ENCODE measurements at regions not wholly inside any gene's neighbourhood (a gene's known extent, or its start where the extent isn't known, plus 50 kb on each side); places are given as distances from the start of the nearest gene placed in this dataset.
"Not testable (repeated sequence)": the region's sequence is repeated elsewhere in the genome, so short reads cannot be mapped to it uniquely, and the experiment has no call there.

DNA sequence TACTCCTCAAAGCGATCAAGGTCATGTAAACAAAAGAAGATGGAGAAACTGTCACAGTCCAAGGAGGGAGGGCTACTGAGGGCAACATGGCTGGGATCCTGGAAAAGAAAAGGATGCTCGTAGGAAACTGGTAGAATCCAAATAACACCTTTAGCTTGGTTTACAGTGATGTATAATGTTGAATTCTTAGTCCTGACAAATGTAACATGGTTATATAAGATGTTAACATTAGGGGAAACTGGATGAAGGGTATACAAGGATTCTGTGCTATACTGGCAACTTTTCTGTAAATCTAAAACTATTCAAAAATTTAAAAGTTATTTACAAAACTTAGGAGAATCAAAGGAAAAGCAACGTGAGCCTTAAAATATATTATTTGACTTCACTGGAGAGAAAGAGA is 257.0 kb downstream of the TTC32 start:
- DNase-seq: no peak

DNA sequence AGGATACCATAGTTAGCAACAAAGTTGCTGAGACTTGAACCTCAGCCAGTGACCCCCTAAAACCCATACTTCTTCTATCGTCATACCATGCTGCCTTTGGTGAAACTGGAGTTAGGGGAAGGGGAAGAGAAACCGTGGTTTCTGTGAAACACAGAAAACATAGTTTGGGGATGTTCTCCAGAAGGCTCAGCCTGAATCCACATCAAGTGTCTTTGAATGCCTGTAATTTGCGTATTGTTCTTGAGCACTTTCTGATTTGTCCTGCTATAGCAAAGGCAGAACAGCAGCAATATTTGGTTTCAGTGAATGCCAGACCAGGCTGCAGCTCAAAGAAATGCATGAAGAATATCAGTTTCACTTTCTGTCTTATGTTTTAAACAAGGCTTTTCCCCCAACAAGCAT is 258.7 kb downstream of the TTC32 start:
- DNase-seq: no peak

DNA sequence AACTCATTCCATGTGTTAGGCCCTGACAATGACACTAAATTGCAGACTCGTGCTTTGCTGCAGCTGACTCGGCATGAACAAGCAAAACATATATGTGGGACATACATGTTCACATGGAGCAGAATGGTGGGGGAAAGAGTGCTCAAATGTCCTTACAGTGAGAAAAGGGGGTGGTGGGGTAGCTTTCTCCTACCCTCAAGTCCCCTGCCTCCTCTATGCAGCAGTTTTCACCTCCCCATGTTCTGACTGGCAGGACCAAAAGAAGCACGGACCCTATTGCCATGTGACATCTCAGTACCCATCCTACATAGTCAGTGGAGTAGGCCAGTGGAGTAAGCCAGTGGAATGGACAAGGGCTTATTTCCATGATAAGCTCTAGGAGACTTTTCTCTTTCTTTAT is 259.3 kb downstream of the TTC32 start:
- no peak for DNase-seq

DNA sequence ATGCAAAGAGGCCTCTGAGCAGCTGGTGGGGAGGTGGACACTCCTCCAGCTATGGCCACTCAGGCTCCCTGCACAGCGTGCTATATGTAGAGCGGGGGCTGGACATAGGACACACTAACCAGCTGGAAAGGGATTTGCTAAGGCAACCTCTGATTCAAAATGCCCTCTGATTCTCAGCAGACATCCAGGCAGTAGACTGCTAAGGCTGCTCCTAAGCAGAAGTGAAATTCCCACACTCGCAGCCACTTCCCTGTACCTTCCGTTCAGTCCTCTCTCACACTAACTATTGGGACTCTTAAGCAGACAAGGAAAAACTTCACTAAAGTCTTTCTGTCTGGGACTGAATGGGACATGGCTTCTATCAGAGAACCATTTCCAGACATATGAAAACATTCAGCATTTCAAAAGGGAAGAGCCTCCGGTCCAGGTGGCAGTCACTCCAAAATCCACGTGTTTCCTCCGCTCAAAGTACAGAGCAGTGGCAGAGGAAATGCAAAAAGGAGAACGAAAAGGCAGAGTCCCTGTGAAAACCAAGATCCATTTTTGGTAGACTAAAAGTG is 265.8 kb downstream of the TTC32 start:
- DNase-seq: no peak

DNA sequence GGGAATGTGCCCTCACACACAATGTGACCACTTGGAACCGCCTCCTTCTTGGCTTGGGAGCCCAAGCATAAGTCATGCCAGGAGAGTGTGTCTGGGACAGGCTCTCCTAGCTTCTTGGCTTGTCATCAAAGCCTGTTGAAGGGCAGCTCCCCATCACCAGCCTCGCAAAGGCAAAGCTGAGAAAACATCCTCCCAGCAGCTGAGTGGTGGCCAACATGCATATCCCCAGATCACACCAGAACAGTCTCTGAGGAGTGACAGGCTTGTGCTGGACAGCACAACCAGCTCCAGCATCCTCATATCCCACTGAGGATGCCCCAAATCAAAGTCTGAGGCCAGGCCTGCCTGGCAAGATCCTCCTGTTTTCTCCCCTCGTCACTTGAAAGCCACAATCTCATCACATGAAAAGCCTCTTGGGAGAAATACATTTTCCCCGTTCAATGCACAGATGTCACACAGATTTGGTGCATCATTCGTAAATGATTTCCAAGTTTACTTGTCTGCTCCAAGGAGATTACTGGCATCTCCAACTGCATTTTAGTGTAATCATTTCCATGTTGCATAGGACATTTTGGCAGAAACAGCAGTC is 269.3 kb downstream of the TTC32 start:
- DNase-seq: no peak

DNA sequence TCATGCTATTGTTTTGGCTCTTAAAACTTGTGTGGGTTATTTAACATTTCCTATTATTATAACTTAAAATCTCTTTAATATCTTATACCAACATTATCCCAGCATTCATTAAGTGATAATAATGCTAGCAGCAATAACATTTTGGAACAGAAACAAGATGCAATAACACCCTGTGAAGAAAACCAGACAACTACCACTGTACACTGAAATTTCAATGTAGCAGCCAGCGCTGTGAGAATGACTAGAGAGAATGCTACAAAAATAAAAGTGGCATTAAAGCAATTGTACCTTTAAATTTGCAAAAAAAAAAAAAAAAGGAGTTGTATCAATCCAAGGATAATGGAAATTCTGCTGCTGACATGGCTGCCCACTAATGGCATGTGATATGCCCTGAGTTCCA is 269.9 kb downstream of the TTC32 start:
- no peak for DNase-seq

DNA sequence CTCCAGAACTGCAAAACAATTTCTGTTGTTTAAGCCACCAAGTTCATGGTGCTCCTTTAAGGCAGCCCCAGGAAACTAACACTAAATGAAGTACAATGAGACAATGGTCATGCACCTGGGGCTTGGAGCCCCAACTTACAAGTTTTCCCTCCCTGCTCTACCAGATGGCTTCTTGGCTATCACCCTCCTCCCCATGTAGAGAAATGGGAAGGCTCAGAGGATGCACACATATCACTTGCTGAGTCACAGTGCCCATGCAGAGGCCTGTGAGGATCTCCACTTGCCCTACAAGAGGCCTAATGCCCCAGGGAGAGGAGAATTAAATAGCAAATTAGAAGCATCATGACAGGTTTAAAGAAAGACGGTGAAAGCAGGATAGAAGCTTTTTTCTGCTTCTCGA is 270.9 kb downstream of the TTC32 start:
- DNase-seq: no peak

DNA sequence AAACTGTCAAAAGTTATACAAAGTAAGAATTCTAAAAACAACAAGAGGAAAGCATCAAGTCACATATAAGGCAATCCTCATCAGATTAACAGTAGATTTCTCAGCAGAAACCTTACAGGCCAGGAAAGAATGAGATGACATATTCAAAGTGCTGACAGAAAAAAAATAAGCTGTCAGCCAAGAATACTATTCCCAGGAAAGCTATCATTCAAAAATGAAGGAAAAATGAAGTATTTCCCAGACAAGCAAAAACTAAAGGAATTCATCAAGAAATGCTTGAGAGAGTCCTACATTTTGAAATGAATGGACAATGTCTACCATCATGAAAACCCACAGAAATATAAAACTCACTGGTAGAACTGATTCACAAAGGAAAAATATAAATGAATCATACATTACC is 268.9 kb upstream of the OSR1 start:
- no peak for DNase-seq

DNA sequence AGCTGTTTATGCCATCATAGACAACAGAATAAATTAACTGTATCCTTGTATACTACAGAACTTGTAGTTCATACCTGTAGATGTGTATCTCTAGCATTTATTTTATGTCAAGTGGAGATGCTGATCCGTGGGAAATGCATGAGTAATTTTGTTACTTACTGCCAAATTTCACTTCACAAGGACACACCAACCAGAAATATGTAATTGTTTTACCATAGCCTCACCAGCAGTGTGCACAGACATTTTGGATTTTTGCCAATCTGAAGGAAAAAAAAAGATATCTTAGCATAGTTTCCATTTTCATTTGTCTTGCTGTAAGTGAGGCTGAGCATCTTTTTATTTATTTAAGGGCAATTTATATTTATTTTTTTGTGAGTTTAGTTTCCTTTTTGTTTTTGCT is 265.1 kb upstream of the OSR1 start:
- DNase-seq: no peak

DNA sequence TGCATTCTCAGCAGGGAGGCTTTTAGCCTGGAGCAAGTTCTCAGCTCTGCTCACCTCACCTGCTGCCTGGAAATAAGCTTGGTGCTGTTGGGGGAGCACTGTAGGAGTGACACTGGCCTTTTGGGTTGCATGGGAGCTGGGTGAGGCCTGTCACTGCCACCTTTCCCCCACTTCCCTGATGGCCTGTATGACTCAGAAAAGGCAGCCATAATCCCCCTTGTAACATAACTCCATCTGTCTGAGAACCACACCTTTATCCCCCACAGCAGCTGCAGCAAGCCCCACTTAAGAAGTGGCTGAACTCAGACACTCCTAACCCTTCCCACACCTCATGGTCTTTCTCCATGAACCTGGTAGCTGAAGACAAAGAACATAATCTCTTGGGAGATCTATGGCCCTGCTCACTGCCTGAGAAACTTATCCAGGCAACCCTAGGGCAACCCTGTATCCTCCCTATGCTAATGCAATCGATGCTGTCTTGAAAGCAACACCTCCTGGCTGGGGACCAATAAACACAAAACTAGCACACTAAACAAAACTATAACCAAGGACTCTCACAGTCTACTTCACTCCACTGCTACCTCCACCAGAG is 258.9 kb upstream of the OSR1 start:
- no peak for DNase-seq

DNA sequence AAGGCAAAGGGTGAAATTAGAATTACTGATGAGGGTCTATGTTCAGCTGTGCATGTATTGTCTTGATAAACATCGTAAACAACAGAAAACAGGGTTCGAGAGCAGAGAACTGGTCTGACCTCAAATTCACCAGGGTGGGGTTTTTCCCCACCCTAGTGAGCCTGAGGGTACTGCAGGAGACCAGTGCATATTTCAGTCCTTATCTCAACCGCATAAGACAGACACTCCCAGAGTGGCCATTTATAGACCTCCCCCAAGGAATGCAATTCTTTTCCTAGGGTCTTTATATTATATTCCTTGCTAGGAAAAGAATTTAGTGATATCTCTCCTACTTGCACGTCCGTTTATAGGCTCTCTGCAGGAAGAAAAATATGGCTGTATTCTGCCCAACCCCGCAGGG is 257.0 kb upstream of the OSR1 start:
- not testable (repeated sequence) for DNase-seq

DNA sequence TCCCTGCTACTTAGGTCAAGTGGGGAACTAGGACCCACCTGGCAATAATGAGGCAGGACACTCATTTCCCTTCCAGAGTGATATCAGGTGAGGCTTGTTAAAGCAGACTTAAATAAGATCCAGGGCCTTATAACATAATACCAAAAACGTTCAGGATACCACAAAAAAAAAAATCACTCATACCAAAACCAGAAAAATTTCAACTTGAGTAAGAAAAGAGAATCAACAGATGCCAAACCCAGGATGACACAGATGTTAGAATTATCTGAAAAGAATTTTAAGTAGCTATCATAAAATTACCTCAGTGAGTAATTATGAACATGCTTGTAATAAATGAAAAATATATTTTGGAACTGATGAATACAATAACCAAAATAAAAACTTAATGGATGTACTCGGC is 255.6 kb upstream of the OSR1 start:
- no peak for DNase-seq

DNA sequence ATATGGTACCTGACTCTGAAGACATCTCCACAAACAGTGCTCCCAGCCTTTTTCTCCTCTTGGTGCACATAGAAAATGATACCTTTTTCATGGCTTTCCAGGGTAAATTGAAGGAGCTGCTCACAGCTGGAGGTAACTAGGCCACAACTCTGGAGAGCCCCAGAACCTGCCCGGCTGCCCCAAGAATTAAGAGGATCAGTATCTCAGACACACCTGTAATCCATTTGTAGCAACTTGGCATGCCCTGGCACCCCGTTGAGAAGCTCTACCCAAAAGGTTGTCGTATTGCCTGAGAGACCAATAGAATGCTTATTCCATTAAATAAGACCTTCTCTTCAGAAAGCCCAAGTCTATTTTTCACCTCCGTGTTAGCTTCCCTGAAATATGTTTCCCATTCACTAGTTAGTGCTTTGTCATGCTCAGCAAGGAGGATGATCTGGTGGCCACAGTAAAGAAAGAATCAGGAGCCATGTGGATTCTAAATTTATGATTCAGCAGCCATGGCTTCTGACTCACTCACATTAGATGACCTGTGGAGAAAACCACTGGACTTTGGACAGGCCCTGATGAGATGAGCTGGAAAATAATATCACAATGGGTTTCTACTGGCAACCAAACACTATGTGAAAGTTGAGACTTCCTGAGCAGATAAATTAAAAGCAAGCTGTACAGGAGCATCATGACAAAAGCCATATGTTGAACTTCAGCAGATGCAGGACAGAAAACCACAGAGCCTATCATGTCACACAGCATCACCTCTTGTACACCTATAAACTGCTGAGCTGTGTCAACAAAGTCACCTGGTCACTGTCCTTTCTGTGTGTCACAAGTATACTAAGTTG is 253.3 kb upstream of the OSR1 start:
- DNase-seq: no peak

DNA sequence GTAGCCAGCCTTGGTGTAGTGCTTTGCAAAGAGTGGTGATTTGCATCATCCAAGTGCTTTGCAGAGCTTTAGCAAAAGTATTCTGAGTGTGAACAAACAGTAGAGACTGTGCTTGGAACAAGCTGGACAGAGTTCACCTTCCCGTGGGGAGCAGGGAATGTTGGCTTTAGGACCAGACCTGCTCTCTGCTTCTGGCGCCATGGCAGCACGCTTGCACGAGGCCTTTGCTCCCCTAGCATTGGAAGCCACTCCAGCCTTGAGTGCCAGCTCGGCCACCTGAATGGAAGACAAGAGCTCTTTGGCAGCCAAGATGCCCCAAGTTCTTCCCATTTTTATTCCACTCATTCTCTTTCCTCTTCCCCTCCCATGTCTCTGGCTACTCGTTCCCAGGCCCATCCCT is 250.8 kb upstream of the OSR1 start:
- DNase-seq: no peak

DNA sequence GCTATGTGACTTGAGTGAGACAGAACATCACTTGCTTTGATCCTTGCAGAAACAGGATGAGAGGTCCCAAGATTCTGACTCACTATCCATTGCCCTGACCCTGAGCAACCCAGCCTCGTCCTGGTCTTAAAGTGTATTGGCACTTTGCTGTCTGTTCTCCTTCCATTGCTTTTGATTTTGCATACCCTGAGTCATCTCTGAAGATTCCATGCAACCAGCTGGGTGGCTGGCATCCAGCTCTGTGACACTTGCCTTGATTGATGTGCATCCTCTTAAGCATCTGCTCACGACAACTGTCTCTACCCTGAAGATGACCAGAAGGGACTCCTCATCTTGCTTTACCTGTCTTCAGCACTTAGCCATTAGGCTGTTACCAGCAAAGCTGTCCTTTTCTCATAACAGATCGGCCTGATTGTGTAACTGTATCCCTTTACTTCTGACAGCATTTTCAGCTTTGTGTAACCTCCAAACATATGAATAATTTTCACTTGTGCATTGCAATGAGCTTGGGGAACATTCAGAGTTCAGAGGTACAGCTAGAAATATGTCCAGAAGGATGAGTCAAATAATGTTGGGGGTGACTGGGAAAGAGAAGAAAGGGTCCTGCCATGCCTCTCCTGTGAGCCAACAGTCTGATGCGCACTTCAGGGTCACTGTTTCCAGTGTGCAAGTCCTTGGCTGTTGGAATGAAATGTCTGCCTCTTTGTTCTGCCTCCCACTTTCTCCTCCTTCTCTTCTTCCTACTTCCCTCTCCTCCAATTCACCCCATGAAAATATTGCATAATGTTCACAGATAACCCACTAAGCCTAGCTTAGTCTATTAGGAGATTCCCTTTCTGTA is 249.7 kb upstream of the OSR1 start:
- no peak for DNase-seq

DNA sequence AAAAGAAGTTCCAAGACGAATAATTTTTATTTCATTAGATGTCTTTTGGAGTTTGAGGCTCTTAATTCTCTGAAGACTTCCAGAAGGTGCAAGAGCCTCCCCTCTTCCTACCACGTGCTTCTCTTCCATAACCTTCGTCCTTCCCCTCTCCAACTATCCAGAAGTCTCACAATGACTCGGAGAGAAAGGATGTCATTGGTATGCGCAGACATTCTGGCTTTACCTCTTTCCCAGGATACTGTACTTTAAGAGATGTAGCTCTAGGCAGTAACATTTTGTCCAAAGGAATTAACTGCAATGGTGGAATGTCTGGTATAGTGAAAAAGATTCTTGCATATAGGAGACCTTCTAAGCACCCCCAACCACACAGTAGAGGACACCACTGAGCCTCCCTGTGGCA is 249.0 kb upstream of the OSR1 start:
- DNase-seq: no peak

DNA sequence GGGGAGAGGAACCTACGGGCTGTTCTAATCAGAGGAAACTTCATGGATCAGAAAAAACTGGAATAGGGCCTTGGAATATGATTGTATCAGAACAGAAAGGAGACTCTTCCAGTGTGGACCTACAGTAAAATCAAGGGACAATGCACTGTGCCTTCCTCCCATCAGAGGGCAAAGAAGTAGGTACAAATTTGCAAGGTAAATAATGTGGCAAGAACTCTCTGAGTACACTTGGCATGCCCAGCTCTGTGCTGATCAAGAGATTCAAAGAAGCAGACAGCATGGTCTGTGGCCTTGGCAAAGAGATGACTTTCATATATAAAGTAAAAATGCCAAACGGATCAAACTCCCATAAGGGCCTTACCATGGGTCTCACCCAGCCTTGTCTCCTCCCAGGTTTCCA is 242.6 kb upstream of the OSR1 start:
- no peak for DNase-seq

DNA sequence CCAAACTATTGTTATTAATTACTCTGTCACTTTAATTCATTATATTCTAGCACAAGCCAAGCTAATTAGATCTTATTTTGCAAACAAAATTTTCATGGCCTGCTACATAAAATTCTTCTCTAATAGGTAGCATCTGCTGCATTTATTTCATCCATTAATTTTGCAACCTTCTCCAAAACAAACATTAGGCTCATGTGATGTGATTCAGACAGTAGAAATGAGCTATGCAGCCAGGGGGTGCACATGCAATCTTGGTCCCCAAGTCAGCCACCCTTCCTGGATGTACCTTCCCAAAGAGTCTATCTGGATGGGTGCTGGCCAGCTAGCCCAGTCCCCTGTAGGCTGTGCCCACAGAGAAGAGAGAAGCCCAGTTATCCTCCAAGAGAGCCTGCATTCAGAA is 242.1 kb upstream of the OSR1 start:
- no peak for DNase-seq

DNA sequence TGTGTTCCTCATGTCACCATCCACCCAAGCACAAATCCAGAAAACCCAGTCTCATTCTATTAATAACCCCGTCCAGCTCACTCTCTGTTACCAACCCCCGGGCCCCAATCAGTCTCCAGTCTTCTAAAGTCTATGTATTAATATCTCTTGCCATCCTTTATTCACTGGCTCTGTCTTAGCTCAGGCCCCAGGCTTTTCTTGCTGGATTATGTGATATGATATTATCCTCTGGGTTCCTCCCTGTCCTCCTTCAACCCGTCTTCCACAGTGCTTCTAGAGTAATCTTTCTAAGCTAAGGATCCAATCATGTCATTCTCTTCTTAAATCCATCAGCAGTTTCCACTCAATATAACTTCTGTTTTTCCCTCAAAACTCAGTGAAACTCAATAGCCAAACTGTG is 240.5 kb upstream of the OSR1 start:
- DNase-seq: no peak

DNA sequence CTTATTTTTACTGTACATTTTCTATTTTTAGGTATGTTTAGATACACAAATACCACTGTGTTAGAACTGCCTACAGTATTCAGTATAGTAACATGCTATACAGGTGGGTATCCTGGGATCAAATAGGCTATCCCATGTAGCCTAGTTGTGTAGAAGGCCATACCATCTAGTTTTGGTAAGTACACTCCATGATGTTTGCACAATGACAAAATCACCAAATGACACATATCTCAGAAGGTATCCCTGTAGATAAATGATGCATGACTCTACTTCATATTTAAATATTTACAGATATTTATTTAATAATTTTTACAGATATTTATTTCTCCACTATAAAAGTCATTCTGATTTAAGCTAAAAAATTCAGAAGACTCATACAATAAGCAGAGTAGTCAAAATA is 233.8 kb upstream of the OSR1 start:
- DNase-seq: no peak

DNA sequence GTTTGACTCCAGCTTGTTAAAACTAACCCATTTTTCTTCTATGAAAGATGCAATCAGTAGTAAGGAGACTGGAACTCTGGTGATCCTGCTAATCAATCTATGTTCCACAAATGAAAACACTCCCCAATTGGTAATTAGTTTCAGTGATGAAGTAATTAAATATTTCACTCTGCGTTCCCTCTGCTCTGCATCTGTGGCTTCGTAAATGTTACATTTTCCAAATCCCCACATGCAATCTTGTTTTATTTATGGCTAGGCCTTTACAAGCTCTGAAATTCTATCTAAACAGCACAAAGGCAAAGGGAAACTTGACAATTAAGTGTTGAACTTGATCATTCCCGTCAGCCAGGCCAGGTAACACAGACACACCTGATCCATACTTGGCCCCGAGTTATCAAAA is 231.4 kb upstream of the OSR1 start:
- no peak for DNase-seq

DNA sequence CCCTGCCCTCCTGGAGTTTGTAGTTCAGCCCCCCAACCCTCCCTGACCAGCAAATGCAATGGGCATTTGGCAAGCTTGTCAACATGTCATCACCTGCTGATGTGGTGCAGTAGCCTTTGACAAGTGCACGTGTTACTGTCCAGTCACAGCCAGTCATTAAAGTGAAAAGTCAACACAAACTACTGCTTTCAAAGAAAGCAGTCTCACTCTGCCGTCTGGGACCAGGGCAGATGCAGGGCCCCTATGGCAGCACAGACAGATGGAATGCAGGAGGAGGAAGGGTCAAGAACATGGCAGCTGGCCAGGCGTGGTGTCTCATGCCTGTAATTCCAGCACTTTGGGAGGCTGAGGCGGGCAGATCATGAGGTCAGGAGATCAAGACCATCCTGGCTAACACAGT is 222.4 kb upstream of the OSR1 start:
- DNase-seq: no peak

DNA sequence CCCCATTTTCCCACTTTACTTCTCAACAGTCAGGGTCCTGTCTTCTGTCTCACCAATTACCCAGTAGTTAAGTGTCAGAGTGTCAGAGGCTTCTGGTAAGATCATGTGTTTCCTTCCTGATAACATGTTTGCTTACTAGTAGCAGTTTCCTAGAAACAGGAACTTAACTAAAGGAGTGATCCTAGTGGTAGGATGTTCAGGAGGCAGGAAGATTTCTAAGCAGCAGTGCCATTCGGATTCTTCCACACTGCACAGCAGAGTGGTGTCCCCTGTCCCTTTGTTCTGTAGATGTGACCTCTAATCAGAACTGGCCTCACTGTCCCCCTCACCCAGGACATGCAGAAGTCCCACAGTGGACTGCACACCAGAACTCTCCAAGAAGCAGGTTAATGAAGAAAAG is 221.8 kb upstream of the OSR1 start:
- no peak for DNase-seq

Measured in GF-D8 (cell line).